CD14-positive monocyte (primary cell): ENCODE measurements at regions not wholly inside any gene's neighbourhood (a gene's known extent, or its start where the extent isn't known, plus 50 kb on each side); places are given as distances from the start of the nearest gene placed in this dataset.

ENCODE experiments used
- DNase-seq, 3 donors: peaks; one replicate each; pipeline ENCODE4 v3.0.0-alpha.2; 2011 to 2022
- H2AFZ ChIP-seq: 2 replicates; pipeline ENCODE4 v1.6.0; 2012; ENCODE audit warnings: mild to moderate bottlenecking, low read depth, low read length, inconsistent platforms; ENCODE audit not compliant: insufficient read depth, poor library complexity, severe bottlenecking
- H3K27ac ChIP-seq, 2 donors: 1 replicate in 1 of 2; 2 replicates in 1 of 2; pipeline ENCODE4 v1.5.1; 2012 to 2013; ENCODE audit warnings: low read length in 2 of 2, control low read depth in 1 of 2, inconsistent platforms in 1 of 2, low read depth in 1 of 2, mild to moderate bottlenecking in 1 of 2
- H3K27me3 ChIP-seq, 2 donors: one replicate each; pipeline versions ENCODE4 v1.6.0 to v1.6.1; 2011 to 2013; ENCODE audit warnings: low read length in 2 of 2; ENCODE audit not compliant: control insufficient read depth in 2 of 2, insufficient read depth in 2 of 2
- H3K36me3 ChIP-seq, 2 donors: replicated peaks in 1 of 2; 1 replicate in 1 of 2; 2 replicates in 1 of 2; pipeline versions ENCODE4 v1.5.1 to v1.6.1; 2012 to 2013; ENCODE audit warnings: low read length in 2 of 2, control low read depth in 1 of 2, inconsistent platforms in 1 of 2, mild to moderate bottlenecking in 1 of 2; ENCODE audit not compliant: insufficient read depth in 2 of 2, control insufficient read depth in 1 of 2
- H3K4me1 ChIP-seq, 2 donors: 1 replicate in 1 of 2; 2 replicates in 1 of 2; pipeline versions ENCODE4 v1.5.1 to v1.6.1; 2012 to 2013; ENCODE audit warnings: low read length in 2 of 2, control low read depth in 1 of 2, inconsistent platforms in 1 of 2, mild to moderate bottlenecking in 1 of 2, moderate library complexity in 1 of 2; ENCODE audit not compliant: insufficient read depth in 2 of 2, control insufficient read depth in 1 of 2
- H3K4me2 ChIP-seq: replicated peaks from 2 replicates; pipeline ENCODE3; 2012; ENCODE audit warnings: low read length, moderate library complexity, mild to moderate bottlenecking; ENCODE audit not compliant: poor library complexity, severe bottlenecking; ENCODE audit errors: extremely low read depth
- H3K4me3 ChIP-seq, 3 experiments: fragments of 200-600 bp in 1 of 3; sonication (generic) in 1 of 3; replicated peaks in 1 of 3; 1 replicate in 2 of 3; 2 replicates in 1 of 3; pipeline ENCODE4 v1.5.1; 2011 to 2013; ENCODE audit warnings: low read length in 3 of 3, mild to moderate bottlenecking in 3 of 3, control low read depth in 2 of 3, low read depth in 2 of 3, inconsistent platforms in 1 of 3, moderate library complexity in 1 of 3
- H3K79me2 ChIP-seq: 2 replicates; pipeline ENCODE4 v1.6.0; 2012; ENCODE audit warnings: mild to moderate bottlenecking, control low read depth, inconsistent platforms, low read length, moderate library complexity; ENCODE audit not compliant: insufficient read depth
- H3K9ac ChIP-seq: 2 replicates; pipeline ENCODE4 v1.6.0; 2017; ENCODE audit warnings: low read length, mild to moderate bottlenecking; ENCODE audit not compliant: insufficient read depth, poor library complexity, severe bottlenecking
- H3K9me3 ChIP-seq, 2 donors: replicated peaks in 1 of 2; 1 replicate in 1 of 2; 2 replicates in 1 of 2; pipeline versions ENCODE4 v1.5.1 to v1.6.1; 2012 to 2013; ENCODE audit warnings: low read length in 2 of 2, control low read depth in 1 of 2; ENCODE audit not compliant: control insufficient read depth in 1 of 2, insufficient read depth in 1 of 2
- H4K20me1 ChIP-seq: 2 replicates; pipeline ENCODE4 v1.6.0; 2012; ENCODE audit warnings: mild to moderate bottlenecking, low read length, control low read depth, moderate library complexity; ENCODE audit not compliant: insufficient read depth
- H3K27ac Mint-ChIP-seq, 7 donors: one replicate each; pipeline ENCODE4 v1.8.0; 2020; ENCODE audit warnings: mild to moderate bottlenecking in 7 of 7, mixed read lengths in 7 of 7, moderate library complexity in 6 of 7, inconsistent platforms in 2 of 7
- H3K27me3 Mint-ChIP-seq, 3 donors: one replicate each; pipeline ENCODE4 v1.8.0; 2021 to 2022; ENCODE audit warnings: low read depth in 3 of 3, mild to moderate bottlenecking in 3 of 3, mixed read lengths in 3 of 3, moderate library complexity in 3 of 3, inconsistent platforms in 1 of 3
- H3K36me3 Mint-ChIP-seq, 2 donors: one replicate each; pipeline ENCODE4 v1.8.0; 2020; ENCODE audit warnings: mixed read lengths in 2 of 2, inconsistent platforms in 1 of 2, mild to moderate bottlenecking in 1 of 2
- H3K4me1 Mint-ChIP-seq: one replicate; pipeline ENCODE4 v1.8.0; 2020; ENCODE audit warnings: mild to moderate bottlenecking, mixed read lengths
- H3K4me3 Mint-ChIP-seq, 2 donors: one replicate each; pipeline ENCODE4 v1.8.0; 2020; ENCODE audit warnings: mild to moderate bottlenecking in 2 of 2, mixed read lengths in 2 of 2, moderate library complexity in 1 of 2
- H3K9me3 Mint-ChIP-seq, 7 donors: one replicate each; pipeline ENCODE4 v1.8.0; 2020 to 2022; ENCODE audit warnings: mixed read lengths in 7 of 7, mild to moderate bottlenecking in 6 of 7, moderate library complexity in 6 of 7, inconsistent platforms in 2 of 7
- CTCF ChIP-seq: fragments of 200-600 bp; IDR thresholded peaks from one replicate; pipeline ENCODE4 v1.8.0; 2022; ENCODE audit warnings: antibody characterized with exemption, mild to moderate bottlenecking
- WGBS: methylation state at CpG from one replicate; pipeline ENCODE4 v1.1.5; 2013; ENCODE audit warnings: missing lambda C conversion rate; ENCODE audit not compliant: insufficient coverage; 5-methylcytosine and 5-hydroxymethylcytosine counted together
- intact Hi-C, 2 donors: fragments of 100-400 bp; cut with micrococcal nuclease; formaldehyde crosslinking; loops; one replicate each; pipeline versions ENCODE4 v1.15.0 to v1.15.1; 2023

- H2AFZ ChIP-seq: no peak overlapping the region
- H3K4me1 Mint-ChIP-seq: no peaks in the 10 kb centered on the region
- no peak overlapping the region for H3K4me2 ChIP-seq
- H3K9me3 Mint-ChIP-seq: peaks cover 0 to 2% (median 0%) of the 10 kb centered on the region in 7 donors
- H3K36me3 Mint-ChIP-seq: no peaks in the 10 kb centered on the region
- peaks cover 0 to 2% of the 10 kb centered on the region in 2 donors for H3K9me3 ChIP-seq
- intact Hi-C loops: no loop called here
- no peak for DNase-seq
- peaks cover 0 to 2% (median 0%) of the 10 kb centered on the region in 3 donors for H3K27me3 Mint-ChIP-seq
- H3K36me3 ChIP-seq: no peaks in the 10 kb centered on the region
- TF ChIP-seq CTCF: no peak
- H3K4me1 ChIP-seq: no peaks in the 10 kb centered on the region
- H4K20me1 ChIP-seq: no peaks in the 10 kb centered on the region
- no peak overlapping the region for H3K4me3 ChIP-seq
- H3K27ac ChIP-seq: no peak overlapping the region
- H3K79me2 ChIP-seq: no peaks in the 10 kb centered on the region
- H3K4me3 Mint-ChIP-seq: no peak overlapping the region
- H3K27me3 ChIP-seq: no peaks in the 10 kb centered on the region
- WGBS: no CpG with 5 or more reads among the region's 3 CpGs
- no peak overlapping the region for H3K9ac ChIP-seq
- no peak overlapping the region for H3K27ac Mint-ChIP-seq
Observed at GRCh38 chr1:78722947-78723346, 73.3 kb downstream of the IFI44 start.

GRCh38 chr1:78726686-78727085 is 77.1 kb downstream of the IFI44 start:
- no peak overlapping the region for H3K9ac ChIP-seq
- H3K27me3 ChIP-seq: no peaks in the 10 kb centered on the region
- H3K79me2 ChIP-seq: no peaks in the 10 kb centered on the region
- no peak overlapping the region for H3K27ac Mint-ChIP-seq
- no peak overlapping the region for H3K27ac ChIP-seq
- H3K4me2 ChIP-seq: no peak overlapping the region
- no peaks in the 10 kb centered on the region for H3K27me3 Mint-ChIP-seq
- DNase-seq: no peak
- H3K36me3 ChIP-seq: no peaks in the 10 kb centered on the region
- intact Hi-C loops: no loop called here
- no peaks in the 10 kb centered on the region for H4K20me1 ChIP-seq
- no peaks in the 10 kb centered on the region for H3K36me3 Mint-ChIP-seq
- no CpG with 5 or more reads among the region's 1 CpG for WGBS
- peaks cover 0 to 2% of the 10 kb centered on the region in 2 donors for H3K9me3 ChIP-seq
- H3K4me3 Mint-ChIP-seq: no peak overlapping the region
- H3K4me1 Mint-ChIP-seq: no peaks in the 10 kb centered on the region
- H3K4me3 ChIP-seq: no peak overlapping the region
- no peaks in the 10 kb centered on the region for H3K4me1 ChIP-seq
- H2AFZ ChIP-seq: no peak overlapping the region
- TF ChIP-seq CTCF: no peak
- H3K9me3 Mint-ChIP-seq: peaks cover 0 to 3% (median 0%) of the 10 kb centered on the region in 7 donors
